Vagina (tissue), 2 donors: ENCODE measurements at regions not wholly inside any gene's neighbourhood (a gene's known extent, or its start where the extent isn't known, plus 50 kb on each side); places are given as distances from the start of the nearest gene placed in this dataset.

ENCODE experiments used
- CTCF ChIP-seq, 3 experiments: fragments of 450-650 bp in 2 of 3; fragments of 200-600 bp in 1 of 3; sonication (generic) in 1 of 3; IDR thresholded peaks; one replicate each; pipeline ENCODE4 v1.5.1; 2017 to 2019; ENCODE audit warnings: antibody characterized with exemption in 3 of 3, mild to moderate bottlenecking in 2 of 3, moderate library complexity in 2 of 3
- POLR2AphosphoS5 ChIP-seq, 2 donors: sonication (generic); formaldehyde crosslinking; IDR thresholded peaks; one replicate each; pipeline ENCODE4 v1.9.0; 2017; ENCODE audit warnings: antibody characterized with exemption in 2 of 2, mild to moderate bottlenecking in 2 of 2, low read depth in 1 of 2; ENCODE audit not compliant: insufficient read depth in 1 of 2

- TF ChIP-seq CTCF (IDR thresholded peaks at IDR 0.05) (no peak), POLR2AphosphoS5 (IDR thresholded peaks at IDR 0.05; ENCODE audit: insufficient read depth in 1 of 2, low read depth in 1 of 2) (no peak)
These were observed 317.5 kb upstream of the POU3F2 start for GRCh38 chr6:98516866-98517265.
